DOHH2 (cell line): ENCODE measurements at regions not wholly inside any gene's neighbourhood (a gene's known extent, or its start where the extent isn't known, plus 50 kb on each side); places are given as distances from the start of the nearest gene placed in this dataset.
"Not testable (repeated sequence)": the region's sequence is repeated elsewhere in the genome, so short reads cannot be mapped to it uniquely, and the experiment has no call there.

Source experiments
- H3F3A ChIP-seq: fragments of 200-600 bp; sonication (generic), shearing (Covaris generic); 2 replicates; pipeline ENCODE4 v1.6.0; 2016; ENCODE audit warnings: antibody characterized with exemption, mild to moderate bottlenecking; ENCODE audit not compliant: control insufficient read depth, insufficient read depth
- H3K27ac ChIP-seq: fragments of 200-600 bp; sonication (generic); 2 replicates; pipeline ENCODE4 v1.5.1; 2014; ENCODE audit warnings: low read depth, mild to moderate bottlenecking, low read length, moderate library complexity
- H3K27me3 ChIP-seq: fragments of 200-600 bp; sonication (generic); 2 replicates; pipeline ENCODE4 v1.6.1; 2014; ENCODE audit warnings: mild to moderate bottlenecking, low read length, mixed read lengths; ENCODE audit not compliant: control insufficient read depth
- H3K36me3 ChIP-seq: fragments of 200-600 bp; sonication (generic); 2 replicates; pipeline ENCODE4 v1.6.1; 2014; ENCODE audit warnings: mild to moderate bottlenecking, low read length, moderate library complexity, mixed read lengths; ENCODE audit not compliant: control insufficient read depth
- H3K4me1 ChIP-seq: fragments of 200-600 bp; sonication (generic); 2 replicates; pipeline ENCODE4 v1.6.1; 2014; ENCODE audit warnings: mild to moderate bottlenecking, low read length, mixed read lengths; ENCODE audit not compliant: control insufficient read depth
- H3K4me2 ChIP-seq: fragments of 200-600 bp; sonication (generic); 2 replicates; pipeline ENCODE4 v1.6.0; 2014; ENCODE audit warnings: mild to moderate bottlenecking, low read length, moderate library complexity
- H3K4me3 ChIP-seq: fragments of 200-600 bp; sonication (generic); 2 replicates; pipeline ENCODE4 v1.5.1; 2014; ENCODE audit warnings: mild to moderate bottlenecking, low read length, mixed read lengths
- H3K79me2 ChIP-seq: fragments of 200-600 bp; sonication (generic); 2 replicates; pipeline ENCODE4 v1.6.1; 2014; ENCODE audit warnings: mild to moderate bottlenecking, low read length, mixed read lengths; ENCODE audit not compliant: control insufficient read depth
- H3K9me2 ChIP-seq: fragments of 200-600 bp; sonication (generic); replicated peaks from 2 replicates; pipeline ENCODE4 v1.6.1; 2014; ENCODE audit warnings: mild to moderate bottlenecking, low read length, mixed read lengths; ENCODE audit not compliant: control insufficient read depth
- H3K9me3 ChIP-seq: fragments of 200-600 bp; sonication (generic); 2 replicates; pipeline ENCODE4 v1.6.1; 2014; ENCODE audit warnings: antibody characterized with exemption, low read length, mixed read lengths; ENCODE audit not compliant: control insufficient read depth, insufficient read depth
- H4K20me1 ChIP-seq: fragments of 200-600 bp; sonication (generic); 2 replicates; pipeline ENCODE4 v1.6.0; 2014; ENCODE audit warnings: low read depth, mild to moderate bottlenecking, antibody characterized with exemption, low read length, moderate library complexity; ENCODE audit not compliant: control insufficient read depth, insufficient read depth
- EZH2phosphoT487 ChIP-seq: fragments of 200-600 bp; sonication (generic); IDR thresholded peaks from 2 replicates; pipeline ENCODE4 v1.6.1; 2017; ENCODE audit warnings: borderline replicate concordance, mild to moderate bottlenecking, antibody characterized with exemption, low read length, moderate library complexity, mixed read lengths
- TF ChIP-seq, protein P1 (sequence below): fragments of 200-600 bp; sonication (generic); IDR thresholded peaks from one replicate; pipeline ENCODE4 v1.5.1; 2014; ENCODE audit warnings: antibody characterized with exemption, mild to moderate bottlenecking, low read depth, low read length; ENCODE audit not compliant: poor library complexity, severe bottlenecking

DNA sequence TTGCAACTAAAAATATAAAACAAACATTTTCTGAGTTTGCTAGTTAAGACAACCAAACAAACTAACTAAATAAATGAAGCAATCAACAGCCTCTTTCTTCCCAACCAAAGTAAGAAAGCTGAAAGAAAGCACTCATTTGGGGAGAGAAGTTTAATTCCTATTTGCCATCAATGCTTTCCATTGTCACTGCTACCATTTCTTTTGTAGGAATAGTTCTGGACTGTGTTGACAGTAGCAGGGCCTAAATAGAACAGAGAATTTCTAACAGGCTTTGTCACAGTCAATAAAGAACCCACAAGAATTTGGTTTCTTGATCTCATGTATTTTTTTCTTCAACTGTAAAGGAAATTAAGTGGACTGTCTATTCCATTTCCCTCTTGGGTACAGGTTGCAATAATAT, 1886.4 kb upstream of the TENM3 start:
- no peak for TF ChIP-seq EZH2phosphoT487
- TF ChIP-seq, protein P1, sequence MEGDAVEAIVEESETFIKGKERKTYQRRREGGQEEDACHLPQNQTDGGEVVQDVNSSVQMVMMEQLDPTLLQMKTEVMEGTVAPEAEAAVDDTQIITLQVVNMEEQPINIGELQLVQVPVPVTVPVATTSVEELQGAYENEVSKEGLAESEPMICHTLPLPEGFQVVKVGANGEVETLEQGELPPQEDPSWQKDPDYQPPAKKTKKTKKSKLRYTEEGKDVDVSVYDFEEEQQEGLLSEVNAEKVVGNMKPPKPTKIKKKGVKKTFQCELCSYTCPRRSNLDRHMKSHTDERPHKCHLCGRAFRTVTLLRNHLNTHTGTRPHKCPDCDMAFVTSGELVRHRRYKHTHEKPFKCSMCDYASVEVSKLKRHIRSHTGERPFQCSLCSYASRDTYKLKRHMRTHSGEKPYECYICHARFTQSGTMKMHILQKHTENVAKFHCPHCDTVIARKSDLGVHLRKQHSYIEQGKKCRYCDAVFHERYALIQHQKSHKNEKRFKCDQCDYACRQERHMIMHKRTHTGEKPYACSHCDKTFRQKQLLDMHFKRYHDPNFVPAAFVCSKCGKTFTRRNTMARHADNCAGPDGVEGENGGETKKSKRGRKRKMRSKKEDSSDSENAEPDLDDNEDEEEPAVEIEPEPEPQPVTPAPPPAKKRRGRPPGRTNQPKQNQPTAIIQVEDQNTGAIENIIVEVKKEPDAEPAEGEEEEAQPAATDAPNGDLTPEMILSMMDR, result no peak
- H3K36me3 ChIP-seq, result no peaks in the 10 kb centered on the region
- no peak overlapping the region for H3K27ac ChIP-seq

GRCh38 chr4:180360113-180360512, 1883.1 kb upstream of the TENM3 start:
- H3K27me3 ChIP-seq, H3F3A ChIP-seq, H3K9me3 ChIP-seq, H3K9me2 ChIP-seq, H3K27ac ChIP-seq, H4K20me1 ChIP-seq, H3K79me2 ChIP-seq, H3K36me3 ChIP-seq: not testable (repeated sequence)
- H3K4me3 ChIP-seq, result peak overlapping the region; percentile 20; the same call in 1 of the 2 replicates
- peak overlapping the region; percentile 48 for H3K4me2 ChIP-seq
- peaks cover 18% of the 10 kb centered on the region for H3K4me1 ChIP-seq

More for the DNA sequence above, 1886.4 kb upstream of the TENM3 start:
- Histone ChIP-seq H3K4me2 (no peak overlapping the region), H3K27me3 (no peaks in the 10 kb centered on the region), H3K9me3 (no peaks in the 10 kb centered on the region; the same call in 1 of the 2 replicates), H3K9me2 (no peaks in the 10 kb centered on the region), H4K20me1 (no peaks in the 10 kb centered on the region), H3K79me2 (no peaks in the 10 kb centered on the region), H3K4me1 (peaks cover 10% of the 10 kb centered on the region), H3F3A (no peaks in the 10 kb centered on the region), H3K4me3 (no peak overlapping the region)

DNA sequence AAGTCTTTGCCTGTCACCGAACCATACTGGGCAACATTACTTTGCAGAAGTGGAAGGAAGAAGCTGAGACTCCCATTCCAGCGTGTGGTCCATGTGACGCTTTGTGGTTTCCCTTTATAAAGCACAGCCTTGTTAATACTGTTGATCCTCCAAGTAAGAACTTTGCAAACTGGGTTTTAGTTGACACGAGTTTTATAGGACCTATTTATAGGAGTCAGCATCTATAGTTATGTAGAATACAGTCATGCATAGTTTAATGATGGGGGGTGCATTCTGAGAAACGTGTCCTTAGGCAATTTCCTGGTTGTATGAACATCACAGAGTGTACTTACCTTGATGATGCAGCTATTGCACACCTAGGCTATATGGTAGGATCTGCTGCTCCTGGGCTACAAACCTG, 1879.4 kb upstream of the TENM3 start:
- Histone ChIP-seq H3K4me1 (peaks cover 18% of the 10 kb centered on the region), H3K79me2 (no peaks in the 10 kb centered on the region), H3K27me3 (no peaks in the 10 kb centered on the region), H3K9me3 (no peaks in the 10 kb centered on the region), H3K36me3 (no peaks in the 10 kb centered on the region), H4K20me1 (no peaks in the 10 kb centered on the region), H3K4me3 (peak overlapping the region; percentile 20; the same call in 1 of the 2 replicates), H3K9me2 (no peaks in the 10 kb centered on the region), H3K4me2 (peak overlapping the region; percentile 36), H3K27ac (no peak overlapping the region), H3F3A (no peaks in the 10 kb centered on the region)
- no peak for TF ChIP-seq EZH2phosphoT487
- TF ChIP-seq, protein P1, result no peak

- Histone ChIP-seq H3K27me3 (no peaks in the 10 kb centered on the region), H3K9me2 (no peaks in the 10 kb centered on the region), H3K36me3 (no peaks in the 10 kb centered on the region), H3K9me3 (no peaks in the 10 kb centered on the region), H3K79me2 (no peaks in the 10 kb centered on the region), H3K4me3 (no peak overlapping the region), H3K27ac (no peak overlapping the region), H3K4me2 (no peak overlapping the region), H4K20me1 (no peaks in the 10 kb centered on the region), H3F3A (no peaks in the 10 kb centered on the region), H3K4me1 (no peaks in the 10 kb centered on the region)
- TF ChIP-seq EZH2phosphoT487, result no peak
- TF ChIP-seq, protein P1, result no peak
Measured at GRCh38 chr4:180372691-180373090, 1870.5 kb upstream of the TENM3 start.
